Upper lobe of left lung (tissue), 4 donors: ENCODE measurements at regions not wholly inside any gene's neighbourhood (a gene's known extent, or its start where the extent isn't known, plus 50 kb on each side); places are given as distances from the start of the nearest gene placed in this dataset.

Source experiments
- POLR2A ChIP-seq, 4 donors: fragments of 450-650 bp; IDR thresholded peaks; one replicate each; pipeline ENCODE4 v1.5.1; 2016 to 2017; ENCODE audit warnings: antibody characterized with exemption in 4 of 4, mild to moderate bottlenecking in 2 of 4
- TF ChIP-seq, protein P1 (sequence below), 6 experiments: fragments of 450-650 bp in 4 of 6; fragments of 200-600 bp in 2 of 6; sonication (generic) in 2 of 6; IDR thresholded peaks; one replicate each; pipeline ENCODE4 v1.5.1; 2016 to 2019; ENCODE audit warnings: antibody characterized with exemption in 6 of 6

- TF ChIP-seq, protein P1, sequence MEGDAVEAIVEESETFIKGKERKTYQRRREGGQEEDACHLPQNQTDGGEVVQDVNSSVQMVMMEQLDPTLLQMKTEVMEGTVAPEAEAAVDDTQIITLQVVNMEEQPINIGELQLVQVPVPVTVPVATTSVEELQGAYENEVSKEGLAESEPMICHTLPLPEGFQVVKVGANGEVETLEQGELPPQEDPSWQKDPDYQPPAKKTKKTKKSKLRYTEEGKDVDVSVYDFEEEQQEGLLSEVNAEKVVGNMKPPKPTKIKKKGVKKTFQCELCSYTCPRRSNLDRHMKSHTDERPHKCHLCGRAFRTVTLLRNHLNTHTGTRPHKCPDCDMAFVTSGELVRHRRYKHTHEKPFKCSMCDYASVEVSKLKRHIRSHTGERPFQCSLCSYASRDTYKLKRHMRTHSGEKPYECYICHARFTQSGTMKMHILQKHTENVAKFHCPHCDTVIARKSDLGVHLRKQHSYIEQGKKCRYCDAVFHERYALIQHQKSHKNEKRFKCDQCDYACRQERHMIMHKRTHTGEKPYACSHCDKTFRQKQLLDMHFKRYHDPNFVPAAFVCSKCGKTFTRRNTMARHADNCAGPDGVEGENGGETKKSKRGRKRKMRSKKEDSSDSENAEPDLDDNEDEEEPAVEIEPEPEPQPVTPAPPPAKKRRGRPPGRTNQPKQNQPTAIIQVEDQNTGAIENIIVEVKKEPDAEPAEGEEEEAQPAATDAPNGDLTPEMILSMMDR (IDR thresholded peaks at IDR 0.05), result no peak
- TF ChIP-seq POLR2A (IDR thresholded peaks at IDR 0.05), result no peak
These were observed 171.2 kb upstream of the PRPS1L1 start for GRCh38 chr7:18198868-18199267.
